Neural progenitor cell (in vitro differentiated cells): ENCODE measurements at regions not wholly inside any gene's neighbourhood (a gene's known extent, or its start where the extent isn't known, plus 50 kb on each side); places are given as distances from the start of the nearest gene placed in this dataset.

Experiments
- CTCF ChIP-seq: fragments of 200-600 bp; sonication (generic); IDR thresholded peaks from 2 replicates; pipeline ENCODE4 v1.5.1; 2017; ENCODE audit warnings: antibody characterized with exemption, mild to moderate bottlenecking
- EZH2 ChIP-seq: fragments of 200-600 bp; sonication (generic); IDR thresholded peaks from 2 replicates; pipeline ENCODE4 v1.6.1; 2017; ENCODE audit warnings: antibody characterized with exemption, mild to moderate bottlenecking, moderate library complexity

GRCh38 chr2:74777161-74777900, 56.6 kb upstream of the HK2 start:
- TF ChIP-seq CTCF (no peak), EZH2 (no peak)
